PC-3 (cell line): ENCODE measurements at regions not wholly inside any gene's neighbourhood (a gene's known extent, or its start where the extent isn't known, plus 50 kb on each side); places are given as distances from the start of the nearest gene placed in this dataset.
"Not testable (repeated sequence)": the region's sequence is repeated elsewhere in the genome, so short reads cannot be mapped to it uniquely, and the experiment has no call there.

Source experiments
- CTCF ChIP-seq: fragments of 300-600 bp; sonication (generic); conservative IDR thresholded peaks from 2 replicates; pipeline ENCODE4 v1.5.1; 2017; ENCODE audit warnings: antibody characterized with exemption, low read depth, mild to moderate bottlenecking, low read length
- EZH2 ChIP-seq: fragments of 300-600 bp; sonication (generic); IDR thresholded peaks from one replicate; pipeline ENCODE4 v1.6.1; 2017; ENCODE audit warnings: antibody characterized with exemption, mild to moderate bottlenecking, low read length; ENCODE audit not compliant: unreplicated experiment
- EZH2phosphoT487 ChIP-seq: fragments of 300-600 bp; sonication (generic); IDR thresholded peaks from 2 replicates; pipeline ENCODE4 v1.6.1; 2018; ENCODE audit warnings: mild to moderate bottlenecking, antibody characterized with exemption, low read length, borderline replicate concordance

DNA sequence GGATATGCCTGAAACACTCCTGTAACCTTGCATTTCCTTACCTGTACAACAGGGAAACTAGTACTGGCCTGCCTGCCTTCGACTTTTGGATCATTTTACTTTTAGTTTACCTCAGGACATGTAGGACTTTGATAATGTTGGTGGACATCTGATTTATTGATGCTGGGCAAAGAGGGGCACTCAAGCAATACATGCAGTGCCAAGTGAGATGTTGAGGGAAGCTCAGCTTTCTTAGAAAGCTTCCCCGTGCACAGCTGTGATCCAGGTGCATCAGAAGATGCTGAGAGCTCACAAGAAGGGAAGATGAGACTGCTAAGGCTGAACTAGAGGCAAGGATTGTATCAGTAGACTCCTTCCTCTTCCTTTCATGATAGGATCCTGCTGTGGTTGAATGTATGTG, 336.2 kb upstream of the NCAM1 start:
- TF ChIP-seq CTCF, EZH2phosphoT487, EZH2: not testable (repeated sequence)
